GM23338 (cell line): ENCODE measurements at regions not wholly inside any gene's neighbourhood (a gene's known extent, or its start where the extent isn't known, plus 50 kb on each side); places are given as distances from the start of the nearest gene placed in this dataset.

ENCODE experiments used
- ATAC-seq: fragments of 200-7000 bp; cut with Tn5 transposase; 3 replicates; pipeline ENCODE4 v1.9.1; 2020
- DNase-seq: peaks from one replicate; pipeline ENCODE4 v3.0.0-alpha.2; 2015; ENCODE audit warnings: low spot score
- H2AFZ ChIP-seq: fragments of 200-600 bp; sonication (generic); 2 replicates; pipeline ENCODE4 v1.8.0; 2016; ENCODE audit warnings: antibody characterized with exemption, mild to moderate bottlenecking, moderate library complexity
- H3F3A ChIP-seq: fragments of 200-600 bp; sonication (generic); replicated peaks from 2 replicates; pipeline ENCODE4 v1.8.0; 2017; ENCODE audit warnings: antibody characterized with exemption, mixed run types, low read depth
- H3K27ac ChIP-seq: fragments of 200-600 bp; sonication (generic); 2 replicates; pipeline ENCODE4 v1.6.1; 2016; ENCODE audit warnings: low read depth
- H3K27me3 ChIP-seq: fragments of 200-600 bp; sonication (generic); 2 replicates; pipeline ENCODE4 v1.8.0; 2016; ENCODE audit warnings: mild to moderate bottlenecking, mixed run types, moderate library complexity; ENCODE audit not compliant: insufficient read depth
- H3K36me3 ChIP-seq: fragments of 200-600 bp; sonication (generic); 2 replicates; pipeline ENCODE4 v1.8.0; 2016; ENCODE audit warnings: mild to moderate bottlenecking; ENCODE audit not compliant: insufficient read depth
- H3K4me1 ChIP-seq: fragments of 200-600 bp; sonication (generic); 2 replicates; pipeline ENCODE4 v1.8.0; 2016; ENCODE audit warnings: mild to moderate bottlenecking, moderate library complexity; ENCODE audit not compliant: insufficient read depth
- H3K4me2 ChIP-seq: fragments of 200-600 bp; sonication (generic); 2 replicates; pipeline ENCODE4 v1.7.1; 2017; ENCODE audit warnings: mixed run types
- H3K4me3 ChIP-seq: fragments of 200-600 bp; sonication (generic); 2 replicates; pipeline ENCODE4 v1.6.1; 2016; ENCODE audit warnings: mixed run types
- H3K79me2 ChIP-seq: fragments of 200-600 bp; sonication (generic); replicated peaks from 2 replicates; pipeline ENCODE4 v1.8.0; 2017; ENCODE audit warnings: mild to moderate bottlenecking; ENCODE audit not compliant: insufficient read depth
- H3K9me2 ChIP-seq: fragments of 200-600 bp; sonication (generic); 2 replicates; pipeline ENCODE4 v1.8.0; 2017; ENCODE audit not compliant: insufficient read depth
- H4K20me1 ChIP-seq: fragments of 200-600 bp; sonication (generic); replicated peaks from 2 replicates; pipeline ENCODE4 v1.8.0; 2017; ENCODE audit warnings: mild to moderate bottlenecking; ENCODE audit not compliant: insufficient read depth
- H3K27ac Mint-ChIP-seq: 2 replicates; pipeline ENCODE4 v1.8.0; 2020; ENCODE audit warnings: inconsistent platforms, mild to moderate bottlenecking, moderate library complexity, mixed read lengths
- H3K27me3 Mint-ChIP-seq: 3 replicates; pipeline ENCODE4 v1.8.0; 2022; ENCODE audit warnings: low read depth, mild to moderate bottlenecking, moderate library complexity, mixed read lengths, inconsistent platforms; ENCODE audit not compliant: insufficient read depth, poor library complexity
- H3K36me3 Mint-ChIP-seq: 3 replicates; pipeline ENCODE4 v1.8.0; 2021; ENCODE audit warnings: low read depth, mild to moderate bottlenecking, inconsistent platforms, moderate library complexity, mixed read lengths
- H3K4me1 Mint-ChIP-seq: 3 replicates; pipeline ENCODE4 v1.8.0; 2020; ENCODE audit warnings: mild to moderate bottlenecking, inconsistent platforms, mixed read lengths
- H3K4me3 Mint-ChIP-seq: 3 replicates; pipeline ENCODE4 v1.8.0; 2021; ENCODE audit warnings: moderate library complexity, mild to moderate bottlenecking, inconsistent platforms, mixed read lengths
- H3K9me3 Mint-ChIP-seq: 3 replicates; pipeline ENCODE4 v1.8.0; 2020; ENCODE audit warnings: moderate library complexity, mild to moderate bottlenecking, inconsistent platforms, mixed read lengths
- CREB1 ChIP-seq: fragments of 250-450 bp; sonication (Bioruptor Pico); IDR thresholded peaks from 2 replicates; pipeline ENCODE4 v1.5.0; 2020; ENCODE audit warnings: low read depth, mild to moderate bottlenecking, moderate library complexity
- CTCF ChIP-seq, 2 experiments: fragments of 200-600 bp in 1 of 2; sonication (generic) in 1 of 2; conservative IDR thresholded peaks; 2 replicates each; pipeline versions ENCODE4 v1.5.1 to v1.6.1; 2016 to 2017; ENCODE audit warnings: antibody characterized with exemption in 2 of 2, low read depth in 2 of 2, mild to moderate bottlenecking in 2 of 2, moderate library complexity in 1 of 2
- ETS1 ChIP-seq: IDR thresholded peaks from 2 replicates; pipeline ENCODE4 v1.6.1; 2016; ENCODE audit warnings: antibody characterized with exemption
- EZH2 ChIP-seq: fragments of 200-600 bp; sonication (generic); IDR thresholded peaks from one replicate; pipeline ENCODE4 v1.8.0; 2017; ENCODE audit warnings: antibody characterized with exemption, mild to moderate bottlenecking, low read depth; ENCODE audit not compliant: unreplicated experiment
- EZH2phosphoT487 ChIP-seq: fragments of 200-600 bp; sonication (generic); IDR thresholded peaks from one replicate; pipeline ENCODE4 v1.8.1; 2018; ENCODE audit warnings: antibody characterized with exemption; ENCODE audit not compliant: unreplicated experiment
- JUNB ChIP-seq: IDR thresholded peaks from one replicate; pipeline ENCODE4 v1.6.1; 2016; ENCODE audit warnings: antibody characterized with exemption; ENCODE audit not compliant: unreplicated experiment
- NANOG ChIP-seq: IDR thresholded peaks from 2 replicates; pipeline ENCODE4 v1.6.1; 2016; ENCODE audit warnings: antibody characterized with exemption, borderline replicate concordance
- POLR2AphosphoS5 ChIP-seq: IDR thresholded peaks from 2 replicates; pipeline ENCODE4 v1.6.1; 2016; ENCODE audit warnings: antibody characterized with exemption, low read depth
- REST ChIP-seq: IDR thresholded peaks from one replicate; pipeline ENCODE4 v1.6.1; 2018; ENCODE audit warnings: antibody characterized with exemption; ENCODE audit not compliant: unreplicated experiment
- STAT1 ChIP-seq: IDR thresholded peaks from one replicate; pipeline ENCODE4 v1.6.1; 2016; ENCODE audit warnings: antibody characterized with exemption; ENCODE audit not compliant: unreplicated experiment
- ZNF114 ChIP-seq: fragments of 250-450 bp; sonication (Bioruptor Pico); IDR thresholded peaks from 2 replicates; pipeline ENCODE4 v1.5.0; 2020; ENCODE audit warnings: mild to moderate bottlenecking, moderate library complexity
- ZNF331 ChIP-seq: fragments of 250-450 bp; sonication (Bioruptor Pico); IDR thresholded peaks from 2 replicates; pipeline ENCODE4 v1.5.0; 2020; ENCODE audit warnings: low read depth, mild to moderate bottlenecking, moderate library complexity
- ZNF462 ChIP-seq: fragments of 250-450 bp; sonication (Bioruptor Pico); IDR thresholded peaks from 2 replicates; pipeline ENCODE4 v1.5.0; 2020; ENCODE audit warnings: mild to moderate bottlenecking, moderate library complexity

- no peaks in the 10 kb centered on the region for H3K9me3 Mint-ChIP-seq
- no peaks in the 10 kb centered on the region for H3K79me2 ChIP-seq
Observed at GRCh38 chr2:23149777-23150176, 235.2 kb upstream of the KLHL29 start.

More at GRCh38 chr2:23149777-23150176, 235.2 kb upstream of the KLHL29 start:
- Histone ChIP-seq H3K4me3 (no peak overlapping the region), H3K4me2 (no peak overlapping the region), H3K36me3 (no peaks in the 10 kb centered on the region), H3K9me2 (0 out of 2 replicates have a peak, but pooled peaks cover 4% of the 10 kb centered on the region), H4K20me1 (no peaks in the 10 kb centered on the region), H3K27me3 (no peaks in the 10 kb centered on the region), H3F3A (no peaks in the 10 kb centered on the region), H2AFZ (no peak overlapping the region), H3K27ac (no peak overlapping the region), H3K4me1 (no peaks in the 10 kb centered on the region)
- H3K4me3 Mint-ChIP-seq, result no peak overlapping the region
- TF ChIP-seq STAT1 (no peak), CTCF (conservative IDR thresholded peaks at IDR 0.05; ENCODE audit: low read depth in 2 of 2) (no peak), EZH2 (no peak), CREB1 (no peak), EZH2phosphoT487 (no peak), ZNF462 (CRISPR knock-in tag) (no peak), REST (no peak), ZNF331 (CRISPR knock-in tag) (no peak), ZNF114 (CRISPR knock-in tag) (no peak), ETS1 (no peak), NANOG (no peak), JUNB (no peak), POLR2AphosphoS5 (no peak)
- ATAC-seq (no peak), DNase-seq (no peak)
- H3K27ac Mint-ChIP-seq, result no peak overlapping the region
- H3K27me3 Mint-ChIP-seq, result no peaks in the 10 kb centered on the region
- H3K4me1 Mint-ChIP-seq, result peaks cover 4% of the 10 kb centered on the region; the same call in 2 of the 3 replicates
- H3K36me3 Mint-ChIP-seq, result no peaks in the 10 kb centered on the region
